C4-2B (cell line): ENCODE measurements at regions not wholly inside any gene's neighbourhood (a gene's known extent, or its start where the extent isn't known, plus 50 kb on each side); places are given as distances from the start of the nearest gene placed in this dataset.

Source experiments
- ZFX ChIP-seq: fragments of 450-650 bp; IDR thresholded peaks from 2 replicates; pipeline ENCODE4 v1.6.1; 2017
- TF ChIP-seq, protein P1 (sequence below): fragments of 450-650 bp; conservative IDR thresholded peaks from 2 replicates; pipeline ENCODE4 v1.5.1; 2017; ENCODE audit warnings: mild to moderate bottlenecking

DNA sequence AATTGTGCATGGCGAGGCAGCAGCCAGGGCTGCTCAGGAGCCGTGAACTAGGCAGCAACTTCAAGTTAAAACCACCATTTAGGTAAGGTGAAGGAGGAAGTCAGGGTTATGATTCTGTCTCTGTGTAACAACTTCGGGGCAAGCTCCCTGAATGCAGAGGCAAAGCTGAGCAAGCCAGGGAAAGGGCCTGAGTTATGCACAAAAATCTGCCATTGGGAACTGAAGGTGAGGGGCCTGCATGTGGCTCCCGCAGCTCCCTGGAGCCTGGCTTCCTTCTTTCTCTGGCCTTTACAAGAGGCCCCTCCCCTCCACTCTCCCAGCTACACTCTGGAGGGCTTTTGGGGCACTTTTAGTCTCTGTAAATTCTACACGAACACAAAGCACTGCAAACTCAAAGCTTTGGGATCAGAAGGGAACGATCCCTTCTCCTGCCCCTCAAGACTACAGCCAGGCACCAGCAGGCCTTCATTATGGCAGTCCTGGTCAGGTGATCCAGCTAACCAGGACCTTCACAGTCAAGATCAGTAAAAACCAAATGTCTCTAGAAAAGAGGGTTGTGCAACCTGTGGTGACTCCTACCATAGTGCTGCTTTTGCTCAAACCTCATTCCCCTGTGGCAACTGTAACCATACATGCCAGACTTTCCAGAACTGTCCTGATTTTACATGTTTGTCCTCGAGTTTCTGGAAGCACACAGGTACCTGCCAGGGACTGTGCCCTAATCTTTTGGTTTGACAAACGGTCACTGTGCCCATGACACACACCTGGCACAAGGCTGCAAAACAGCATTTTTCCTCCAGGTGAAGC lies 67.2 kb upstream of the PTGR2 start:
- TF ChIP-seq, protein P1, sequence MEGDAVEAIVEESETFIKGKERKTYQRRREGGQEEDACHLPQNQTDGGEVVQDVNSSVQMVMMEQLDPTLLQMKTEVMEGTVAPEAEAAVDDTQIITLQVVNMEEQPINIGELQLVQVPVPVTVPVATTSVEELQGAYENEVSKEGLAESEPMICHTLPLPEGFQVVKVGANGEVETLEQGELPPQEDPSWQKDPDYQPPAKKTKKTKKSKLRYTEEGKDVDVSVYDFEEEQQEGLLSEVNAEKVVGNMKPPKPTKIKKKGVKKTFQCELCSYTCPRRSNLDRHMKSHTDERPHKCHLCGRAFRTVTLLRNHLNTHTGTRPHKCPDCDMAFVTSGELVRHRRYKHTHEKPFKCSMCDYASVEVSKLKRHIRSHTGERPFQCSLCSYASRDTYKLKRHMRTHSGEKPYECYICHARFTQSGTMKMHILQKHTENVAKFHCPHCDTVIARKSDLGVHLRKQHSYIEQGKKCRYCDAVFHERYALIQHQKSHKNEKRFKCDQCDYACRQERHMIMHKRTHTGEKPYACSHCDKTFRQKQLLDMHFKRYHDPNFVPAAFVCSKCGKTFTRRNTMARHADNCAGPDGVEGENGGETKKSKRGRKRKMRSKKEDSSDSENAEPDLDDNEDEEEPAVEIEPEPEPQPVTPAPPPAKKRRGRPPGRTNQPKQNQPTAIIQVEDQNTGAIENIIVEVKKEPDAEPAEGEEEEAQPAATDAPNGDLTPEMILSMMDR = no peak
- TF ChIP-seq ZFX = peak; percentile 21; the same call in 1 of the 2 replicates
